Right atrium auricular region (tissue), 2 donors: ENCODE measurements at regions not wholly inside any gene's neighbourhood (a gene's known extent, or its start where the extent isn't known, plus 50 kb on each side); places are given as distances from the start of the nearest gene placed in this dataset.

ENCODE experiments used
- DNase-seq: peaks from one replicate; pipeline ENCODE4 v3.0.0-alpha.2; 2019; ENCODE audit warnings: low spot score
- H3K27ac ChIP-seq, 2 donors: fragments of 200-600 bp; sonication (generic); 1 replicate in 1 of 2; 2 replicates in 1 of 2; pipeline ENCODE4 v1.5.1; 2016 to 2019
- H3K27me3 ChIP-seq, 2 donors: fragments of 200-600 bp; sonication (generic); one replicate each; pipeline versions ENCODE4 v1.5.1 to v1.6.0; 2017 to 2019
- H3K36me3 ChIP-seq: fragments of 200-600 bp; sonication (generic); one replicate; pipeline ENCODE4 v1.5.1; 2016
- H3K4me1 ChIP-seq, 2 donors: fragments of 200-600 bp; sonication (generic); one replicate each; pipeline versions ENCODE4 v1.5.1 to v1.6.0; 2017 to 2019
- H3K4me3 ChIP-seq, 2 donors: fragments of 200-600 bp; sonication (generic); 1 replicate in 1 of 2; 2 replicates in 1 of 2; pipeline ENCODE4 v1.5.1; 2017 to 2019; ENCODE audit warnings: mild to moderate bottlenecking in 1 of 2, moderate library complexity in 1 of 2
- H3K9me3 ChIP-seq, 2 donors: fragments of 200-600 bp; sonication (generic); one replicate each; pipeline ENCODE4 v1.5.1; 2019
- TF ChIP-seq, protein P1 (sequence below), 2 donors: fragments of 200-600 bp; sonication (generic); IDR thresholded peaks; one replicate each; pipeline ENCODE4 v1.5.1; 2019; ENCODE audit warnings: antibody characterized with exemption in 2 of 2

GRCh38 chr5:74188351-74189105, 452.0 kb downstream of the ENC1 start:
- Histone ChIP-seq H3K27me3 (no peaks in the 10 kb centered on the region), H3K36me3 (no peaks in the 10 kb centered on the region), H3K4me3 (no peak overlapping the region), H3K4me1 (peaks cover 0 to 13% of the 10 kb centered on the region in 2 donors), H3K9me3 (peaks cover 0 to 6% of the 10 kb centered on the region in 2 donors), H3K27ac (no peak overlapping the region)
- DNase-seq, result no peak
- TF ChIP-seq, protein P1, sequence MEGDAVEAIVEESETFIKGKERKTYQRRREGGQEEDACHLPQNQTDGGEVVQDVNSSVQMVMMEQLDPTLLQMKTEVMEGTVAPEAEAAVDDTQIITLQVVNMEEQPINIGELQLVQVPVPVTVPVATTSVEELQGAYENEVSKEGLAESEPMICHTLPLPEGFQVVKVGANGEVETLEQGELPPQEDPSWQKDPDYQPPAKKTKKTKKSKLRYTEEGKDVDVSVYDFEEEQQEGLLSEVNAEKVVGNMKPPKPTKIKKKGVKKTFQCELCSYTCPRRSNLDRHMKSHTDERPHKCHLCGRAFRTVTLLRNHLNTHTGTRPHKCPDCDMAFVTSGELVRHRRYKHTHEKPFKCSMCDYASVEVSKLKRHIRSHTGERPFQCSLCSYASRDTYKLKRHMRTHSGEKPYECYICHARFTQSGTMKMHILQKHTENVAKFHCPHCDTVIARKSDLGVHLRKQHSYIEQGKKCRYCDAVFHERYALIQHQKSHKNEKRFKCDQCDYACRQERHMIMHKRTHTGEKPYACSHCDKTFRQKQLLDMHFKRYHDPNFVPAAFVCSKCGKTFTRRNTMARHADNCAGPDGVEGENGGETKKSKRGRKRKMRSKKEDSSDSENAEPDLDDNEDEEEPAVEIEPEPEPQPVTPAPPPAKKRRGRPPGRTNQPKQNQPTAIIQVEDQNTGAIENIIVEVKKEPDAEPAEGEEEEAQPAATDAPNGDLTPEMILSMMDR (IDR thresholded peaks at IDR 0.05), result no peak

- Histone ChIP-seq H3K9me3 (peaks cover 0 to 6% of the 10 kb centered on the region in 2 donors), H3K4me3 (no peak overlapping the region), H3K27me3 (no peaks in the 10 kb centered on the region), H3K36me3 (no peaks in the 10 kb centered on the region), H3K27ac (no peak overlapping the region), H3K4me1 (peaks cover 0 to 13% of the 10 kb centered on the region in 2 donors)
- TF ChIP-seq, protein P1 (IDR thresholded peaks at IDR 0.05), result no peak
- DNase-seq, result no peak
These were observed 452.8 kb downstream of the ENC1 start for GRCh38 chr5:74187757-74188156.

- DNase-seq, result no peak
- peaks cover 0 to 13% of the 10 kb centered on the region in 2 donors for H3K4me1 ChIP-seq
- no peak overlapping the region for H3K27ac ChIP-seq
- TF ChIP-seq, protein P1 (IDR thresholded peaks at IDR 0.05), result no peak
- peaks cover 0 to 6% of the 10 kb centered on the region in 2 donors for H3K9me3 ChIP-seq
- H3K36me3 ChIP-seq, result no peaks in the 10 kb centered on the region
- no peaks in the 10 kb centered on the region for H3K27me3 ChIP-seq
- H3K4me3 ChIP-seq, result no peak overlapping the region
These were observed 453.9 kb downstream of the ENC1 start for GRCh38 chr5:74186356-74187315.

- Histone ChIP-seq H3K9me3 (peaks cover 0 to 6% of the 10 kb centered on the region in 2 donors), H3K36me3 (no peaks in the 10 kb centered on the region), H3K27me3 (no peaks in the 10 kb centered on the region), H3K4me3 (no peak overlapping the region), H3K4me1 (peaks cover 0 to 13% of the 10 kb centered on the region in 2 donors), H3K27ac (peak overlapping the region in 1 of 2 donors; percentile 42)
- TF ChIP-seq, protein P1 (IDR thresholded peaks at IDR 0.05), result no peak
- DNase-seq, result no peak
These were observed 454.9 kb downstream of the ENC1 start for GRCh38 chr5:74185599-74185998.

GRCh38 chr5:74184649-74185048, 455.9 kb downstream of the ENC1 start:
- no peak for DNase-seq
- peaks cover 0 to 13% of the 10 kb centered on the region in 2 donors for H3K4me1 ChIP-seq
- TF ChIP-seq, protein P1 (IDR thresholded peaks at IDR 0.05), result no peak
- H3K27ac ChIP-seq, result peak overlapping the region in 1 of 2 donors; percentile 4
- no peaks in the 10 kb centered on the region for H3K27me3 ChIP-seq
- H3K4me3 ChIP-seq, result no peak overlapping the region
- peaks cover 0 to 6% of the 10 kb centered on the region in 2 donors for H3K9me3 ChIP-seq
- H3K36me3 ChIP-seq, result no peaks in the 10 kb centered on the region
